Stomach smooth muscle (tissue), 2 donors: ENCODE measurements at regions not wholly inside any gene's neighbourhood (a gene's known extent, or its start where the extent isn't known, plus 50 kb on each side); places are given as distances from the start of the nearest gene placed in this dataset.
"Not testable (repeated sequence)": the region's sequence is repeated elsewhere in the genome, so short reads cannot be mapped to it uniquely, and the experiment has no call there.

Experiments
- H3K27ac ChIP-seq: one replicate; pipeline ENCODE4 v1.7.0; 2013; ENCODE audit warnings: mild to moderate bottlenecking, low read length, inconsistent platforms
- H3K27me3 ChIP-seq, 2 donors: one replicate each; pipeline ENCODE4 v1.7.0; 2013; ENCODE audit warnings: low read length in 2 of 2; ENCODE audit not compliant: insufficient read depth in 2 of 2, control insufficient read depth in 1 of 2
- H3K36me3 ChIP-seq, 2 donors: one replicate each; pipeline ENCODE4 v1.7.0; 2013; ENCODE audit warnings: low read length in 2 of 2; ENCODE audit not compliant: control insufficient read depth in 2 of 2, insufficient read depth in 2 of 2
- H3K4me1 ChIP-seq: one replicate; pipeline ENCODE4 v1.7.0; 2013; ENCODE audit warnings: low read length; ENCODE audit not compliant: control insufficient read depth, insufficient read depth
- H3K4me3 ChIP-seq, 2 donors: one replicate each; pipeline ENCODE4 v1.7.0; 2013; ENCODE audit warnings: low read length in 2 of 2
- H3K9ac ChIP-seq, 2 donors: one replicate each; pipeline ENCODE4 v1.7.0; 2013; ENCODE audit warnings: low read length in 2 of 2, mild to moderate bottlenecking in 1 of 2
- H3K9me3 ChIP-seq, 2 donors: one replicate each; pipeline ENCODE4 v1.7.0; 2013; ENCODE audit warnings: low read length in 2 of 2; ENCODE audit not compliant: control insufficient read depth in 2 of 2
- donor health status: healthy.
- donor health status: Pancreatic carcinoma.

DNA sequence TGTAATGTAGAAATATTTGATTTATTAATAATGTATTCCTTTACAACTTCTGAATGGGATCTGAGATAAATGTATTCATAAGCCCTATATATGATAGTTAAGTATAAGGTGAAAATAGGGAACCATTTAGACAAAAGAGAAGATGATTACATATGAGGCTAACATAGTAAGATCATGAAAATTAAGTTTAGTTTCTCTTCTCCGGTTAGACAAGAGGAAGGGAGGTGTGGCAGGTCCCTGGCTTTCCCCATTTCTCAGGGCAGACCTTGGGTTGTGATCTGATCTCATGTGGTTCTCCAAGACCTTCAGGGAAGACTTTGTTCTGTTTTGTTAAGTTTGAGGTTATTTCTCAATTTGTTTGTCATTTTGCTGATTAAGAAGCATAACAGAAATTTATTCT is 341.3 kb downstream of the CNTNAP3B start:
- H3K4me1 ChIP-seq, H3K9ac ChIP-seq, H3K9me3 ChIP-seq, H3K27me3 ChIP-seq, H3K27ac ChIP-seq, H3K4me3 ChIP-seq, H3K36me3 ChIP-seq: not testable (repeated sequence)

- H3K36me3 ChIP-seq, H3K9ac ChIP-seq, H3K4me3 ChIP-seq, H3K4me1 ChIP-seq, H3K27me3 ChIP-seq, H3K9me3 ChIP-seq, H3K27ac ChIP-seq: not testable (repeated sequence)
Measured at GRCh38 chr9:41787270-41787669, 342.0 kb downstream of the CNTNAP3B start.

DNA sequence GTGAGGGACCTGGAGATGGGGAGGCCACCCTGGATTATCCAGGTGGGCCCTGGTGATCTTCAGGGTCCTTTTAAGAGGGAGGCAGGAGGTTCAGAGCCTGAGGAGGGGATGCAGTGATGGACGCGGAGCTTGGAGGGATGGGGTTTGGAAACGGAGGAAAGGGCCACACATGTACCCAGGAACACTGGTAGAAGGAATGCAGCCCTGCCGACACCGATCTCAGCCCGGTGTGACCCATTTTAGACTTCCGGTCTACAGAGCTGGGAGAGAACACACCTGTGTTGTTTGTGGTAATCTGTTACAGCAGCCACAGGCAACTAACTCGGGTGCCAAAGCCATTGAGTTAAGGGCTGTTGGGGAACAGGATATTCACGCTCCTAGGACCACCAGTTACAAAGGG is 345.2 kb downstream of the CNTNAP3B start:
- H3K9ac ChIP-seq, H3K4me1 ChIP-seq, H3K9me3 ChIP-seq, H3K27ac ChIP-seq, H3K4me3 ChIP-seq, H3K27me3 ChIP-seq, H3K36me3 ChIP-seq: not testable (repeated sequence)

DNA sequence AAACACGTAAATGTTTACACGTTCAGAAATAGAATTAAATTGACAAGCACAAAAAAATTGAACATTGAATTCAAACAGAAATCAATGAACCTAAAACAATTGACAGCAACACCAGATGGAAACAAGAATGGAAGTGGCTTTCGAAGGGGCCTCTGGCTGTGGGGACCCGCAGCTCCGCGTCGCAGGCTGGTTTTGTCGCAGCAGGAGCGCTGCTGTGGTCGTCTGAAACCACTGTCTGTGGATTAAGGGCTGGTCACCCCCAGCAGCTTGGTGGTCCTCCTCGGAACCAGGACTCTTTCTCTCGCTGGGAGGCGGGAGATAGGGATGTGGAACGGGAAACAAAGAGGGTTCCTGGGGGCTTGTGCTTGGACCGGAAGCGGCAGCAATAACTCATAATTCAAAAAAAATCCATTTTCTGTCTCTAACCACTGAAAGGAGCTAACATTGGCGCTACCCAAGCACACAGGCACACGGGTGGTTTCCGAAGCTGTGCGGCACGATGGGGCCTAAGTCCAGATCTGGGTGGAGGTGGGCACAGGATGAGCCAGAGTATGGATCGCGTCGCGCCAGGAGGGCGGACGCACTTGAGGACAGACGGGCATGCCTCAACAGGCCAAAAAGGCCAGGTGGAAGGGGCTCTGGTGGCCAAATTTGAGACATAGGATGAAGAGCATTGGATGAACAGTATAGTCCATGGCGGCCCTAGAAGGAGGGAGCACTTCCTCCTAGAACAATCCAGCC is 346.0 kb downstream of the CNTNAP3B start:
- H3K36me3 ChIP-seq, H3K4me3 ChIP-seq, H3K4me1 ChIP-seq, H3K27ac ChIP-seq, H3K27me3 ChIP-seq, H3K9ac ChIP-seq, H3K9me3 ChIP-seq: not testable (repeated sequence)

DNA sequence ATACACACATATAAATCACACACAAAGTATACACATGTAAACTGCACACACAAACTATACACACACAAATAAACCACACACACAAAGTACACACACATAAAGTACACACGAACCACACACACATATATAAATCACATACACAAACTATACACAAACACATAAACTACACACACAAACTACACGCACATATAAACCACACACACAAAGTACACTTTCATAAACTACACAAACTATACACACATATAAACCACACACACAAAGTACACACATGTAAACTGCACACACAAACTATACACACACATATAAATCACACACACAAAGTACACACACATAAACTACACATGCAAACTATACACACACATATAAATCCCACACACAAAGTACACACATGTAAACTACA is 347.3 kb downstream of the CNTNAP3B start:
- H3K4me1 ChIP-seq, H3K36me3 ChIP-seq, H3K27me3 ChIP-seq, H3K27ac ChIP-seq, H3K9ac ChIP-seq, H3K4me3 ChIP-seq, H3K9me3 ChIP-seq: not testable (repeated sequence)

DNA sequence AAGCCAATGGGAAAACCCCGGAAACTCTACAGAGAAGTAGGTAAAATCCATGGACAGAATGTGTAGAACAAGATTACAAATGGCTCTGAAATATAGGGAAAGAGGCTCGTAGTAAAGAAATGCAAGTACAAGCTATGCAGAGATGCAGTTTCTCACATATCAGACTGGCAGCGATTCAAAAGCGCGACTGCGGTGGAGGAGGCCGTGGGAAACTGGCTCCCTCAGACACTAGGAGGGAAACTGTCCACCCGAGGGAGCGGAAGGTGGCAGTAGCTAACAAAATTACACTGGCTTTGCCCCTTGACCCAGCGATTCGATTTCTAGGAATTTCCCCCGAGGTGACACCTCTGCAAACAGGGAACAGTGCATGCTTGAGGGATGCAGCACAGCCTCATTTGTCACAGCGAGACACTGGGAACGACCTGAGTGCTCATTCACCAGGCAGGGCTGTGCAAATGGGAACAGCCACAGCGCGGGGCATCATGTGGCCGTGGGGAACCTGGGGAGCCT is 349.3 kb downstream of the CNTNAP3B start:
- not testable (repeated sequence) for H3K9ac ChIP-seq, H3K27me3 ChIP-seq, H3K36me3 ChIP-seq, H3K27ac ChIP-seq, H3K4me1 ChIP-seq, H3K9me3 ChIP-seq, H3K4me3 ChIP-seq

- not testable (repeated sequence) for H3K9me3 ChIP-seq, H3K36me3 ChIP-seq, H3K27ac ChIP-seq, H3K4me3 ChIP-seq, H3K27me3 ChIP-seq, H3K9ac ChIP-seq, H3K4me1 ChIP-seq
Measured at GRCh38 chr9:41779192-41779591, 350.0 kb downstream of the CNTNAP3B start.

DNA sequence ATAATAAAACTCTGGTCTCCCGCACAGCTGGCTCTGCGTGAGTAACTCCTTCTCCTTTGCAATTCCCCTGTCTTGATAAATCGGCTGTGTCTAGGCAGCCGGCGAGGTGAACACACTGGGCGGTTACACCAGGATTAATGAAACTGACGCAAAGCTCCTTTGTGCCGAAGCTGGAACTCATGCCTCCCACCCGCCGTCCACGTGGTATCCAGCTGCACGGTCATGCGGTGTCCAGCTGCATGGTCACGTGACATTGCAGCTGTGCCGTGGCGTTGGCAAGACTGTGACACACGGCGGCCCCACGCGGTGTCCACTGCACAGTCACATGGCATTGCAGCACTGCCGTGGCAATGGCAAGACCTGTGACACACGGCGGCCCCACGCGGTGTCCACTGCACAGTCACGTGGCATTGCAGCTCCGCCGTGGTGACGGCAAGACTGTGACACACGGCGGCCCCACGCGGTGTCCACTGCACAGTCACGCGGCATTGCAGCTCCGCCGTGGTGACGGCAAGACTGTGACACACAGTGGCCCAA is 350.6 kb downstream of the CNTNAP3B start:
- not testable (repeated sequence) for H3K27ac ChIP-seq, H3K4me1 ChIP-seq, H3K36me3 ChIP-seq, H3K9ac ChIP-seq, H3K9me3 ChIP-seq, H3K4me3 ChIP-seq, H3K27me3 ChIP-seq

DNA sequence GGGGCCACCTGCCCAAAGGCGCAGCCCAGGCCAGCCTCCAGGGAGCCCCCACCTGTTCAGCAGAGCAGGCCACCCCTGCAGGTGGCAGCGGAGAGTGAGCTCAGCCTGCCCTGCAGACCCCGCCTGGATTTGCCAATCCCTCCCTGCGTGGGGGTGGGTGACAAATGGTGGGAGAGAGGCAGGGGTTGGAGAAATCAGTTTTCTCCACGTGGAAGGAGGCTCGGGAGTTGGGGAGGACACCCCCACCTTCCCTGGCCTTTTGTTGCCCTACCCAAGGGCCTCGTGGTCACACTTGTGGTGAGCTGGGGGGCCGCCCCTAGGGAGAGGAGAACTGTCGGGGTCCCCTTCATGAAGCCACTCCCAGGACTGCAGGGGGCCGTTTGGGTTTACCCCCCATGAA is 351.7 kb downstream of the CNTNAP3B start:
- H3K9ac ChIP-seq, H3K4me3 ChIP-seq, H3K9me3 ChIP-seq, H3K27me3 ChIP-seq, H3K36me3 ChIP-seq, H3K4me1 ChIP-seq, H3K27ac ChIP-seq: not testable (repeated sequence)

GRCh38 chr9:41772541-41772940 is 356.7 kb downstream of the CNTNAP3B start:
- H3K9me3 ChIP-seq, H3K9ac ChIP-seq, H3K27me3 ChIP-seq, H3K4me1 ChIP-seq, H3K4me3 ChIP-seq, H3K27ac ChIP-seq, H3K36me3 ChIP-seq: not testable (repeated sequence)

GRCh38 chr9:41771693-41772092 is 357.5 kb downstream of the CNTNAP3B start:
- H3K4me1 ChIP-seq, H3K9me3 ChIP-seq, H3K4me3 ChIP-seq, H3K9ac ChIP-seq, H3K27me3 ChIP-seq, H3K27ac ChIP-seq, H3K36me3 ChIP-seq: not testable (repeated sequence)
